ENCODE measurements at regions not wholly inside any gene's neighbourhood (a gene's known extent, or its start where the extent isn't known, plus 50 kb on each side); places are given as distances from the start of the nearest gene placed in this dataset.
"Not testable (repeated sequence)": the region's sequence is repeated elsewhere in the genome, so short reads cannot be mapped to it uniquely, and the experiment has no call there.

DNA sequence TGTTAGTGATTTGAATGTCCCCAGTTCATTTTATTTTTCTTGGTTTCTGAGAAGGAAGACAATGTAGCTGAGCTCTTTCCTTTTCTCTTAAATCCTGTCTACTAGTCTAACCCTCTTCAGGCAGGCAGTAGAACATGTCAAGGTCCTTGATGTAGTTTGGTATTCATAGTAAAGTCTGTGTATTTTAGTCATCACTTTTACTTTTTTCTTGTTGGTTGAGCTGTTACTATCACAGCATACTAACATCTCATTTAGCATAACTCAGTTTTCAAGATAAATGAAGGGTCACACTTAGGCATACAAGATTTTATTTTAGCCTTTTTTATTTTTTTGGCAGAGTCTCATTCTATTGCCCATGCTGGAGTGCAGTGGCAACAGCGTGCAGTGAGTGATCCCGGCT lies 70.5 kb downstream of the KPNA2 start:
- TF ChIP-seq, protein P1, sequence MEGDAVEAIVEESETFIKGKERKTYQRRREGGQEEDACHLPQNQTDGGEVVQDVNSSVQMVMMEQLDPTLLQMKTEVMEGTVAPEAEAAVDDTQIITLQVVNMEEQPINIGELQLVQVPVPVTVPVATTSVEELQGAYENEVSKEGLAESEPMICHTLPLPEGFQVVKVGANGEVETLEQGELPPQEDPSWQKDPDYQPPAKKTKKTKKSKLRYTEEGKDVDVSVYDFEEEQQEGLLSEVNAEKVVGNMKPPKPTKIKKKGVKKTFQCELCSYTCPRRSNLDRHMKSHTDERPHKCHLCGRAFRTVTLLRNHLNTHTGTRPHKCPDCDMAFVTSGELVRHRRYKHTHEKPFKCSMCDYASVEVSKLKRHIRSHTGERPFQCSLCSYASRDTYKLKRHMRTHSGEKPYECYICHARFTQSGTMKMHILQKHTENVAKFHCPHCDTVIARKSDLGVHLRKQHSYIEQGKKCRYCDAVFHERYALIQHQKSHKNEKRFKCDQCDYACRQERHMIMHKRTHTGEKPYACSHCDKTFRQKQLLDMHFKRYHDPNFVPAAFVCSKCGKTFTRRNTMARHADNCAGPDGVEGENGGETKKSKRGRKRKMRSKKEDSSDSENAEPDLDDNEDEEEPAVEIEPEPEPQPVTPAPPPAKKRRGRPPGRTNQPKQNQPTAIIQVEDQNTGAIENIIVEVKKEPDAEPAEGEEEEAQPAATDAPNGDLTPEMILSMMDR (conservative IDR thresholded peaks at IDR 0.05; ENCODE audit: low read depth, low read length) = no peak

DNA sequence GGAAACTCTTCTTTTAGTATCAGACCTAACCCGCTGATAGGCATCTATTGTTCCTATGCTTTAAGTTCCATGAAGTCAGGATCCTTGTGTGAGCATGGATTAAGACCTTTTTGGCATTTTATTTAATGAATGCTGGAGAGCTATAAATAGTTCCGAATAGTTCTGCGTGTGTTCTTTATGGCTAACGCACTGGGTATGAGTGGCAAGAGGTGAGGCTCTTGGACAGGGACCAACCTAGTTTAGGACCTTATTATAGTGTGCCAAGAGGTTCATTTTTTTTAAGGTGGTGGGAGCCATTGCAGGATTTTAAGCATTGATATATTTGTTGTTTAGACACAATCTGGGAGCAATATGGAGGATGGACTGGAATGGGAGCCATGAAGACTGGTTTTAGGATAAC lies 71.8 kb downstream of the KPNA2 start:
- DNase-seq (ENCODE audit: low read depth) = no peak
- TF ChIP-seq, protein P1 (conservative IDR thresholded peaks at IDR 0.05; ENCODE audit: low read depth, low read length) = no peak
- H3K4me3 ChIP-seq (ENCODE audit: low read length) = no peak overlapping the region

More for the DNA sequence above, 70.5 kb downstream of the KPNA2 start:
- H3K4me3 ChIP-seq (ENCODE audit: low read length) = no peak overlapping the region
- no peak for DNase-seq (ENCODE audit: low read depth)

DNA sequence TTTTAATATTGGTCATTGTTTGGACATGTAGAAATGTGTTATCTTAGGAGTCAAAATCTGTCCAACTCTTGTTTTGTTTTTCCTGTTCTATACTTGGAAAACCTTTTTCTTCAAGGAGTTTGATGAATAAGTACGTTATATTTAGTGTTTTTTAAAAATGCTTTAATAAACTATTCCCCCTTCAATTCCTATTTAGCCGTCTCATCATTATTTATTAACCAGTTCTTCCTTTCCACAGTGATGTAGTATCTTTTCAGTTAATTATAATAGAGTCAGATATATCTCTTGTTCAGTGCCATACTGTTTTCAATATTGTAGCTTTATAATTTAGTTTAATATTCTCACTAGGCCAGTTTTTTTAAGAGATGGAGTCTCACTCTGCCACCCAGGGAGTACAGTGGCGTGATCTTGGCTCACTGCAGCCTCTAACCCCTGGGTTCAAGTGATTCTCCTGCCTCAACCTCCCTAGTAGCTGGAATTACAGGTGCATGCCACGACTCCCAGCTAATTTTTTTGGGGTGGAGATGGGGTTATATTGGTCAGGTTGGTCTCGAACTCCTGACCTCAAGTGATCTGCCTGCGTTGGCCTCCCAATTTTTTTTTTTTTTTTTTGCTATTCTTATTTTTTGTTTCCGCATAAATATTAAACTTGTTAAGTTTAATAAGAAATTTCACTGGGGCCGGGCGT lies 72.9 kb downstream of the KPNA2 start:
- no peak overlapping the region for H3K4me3 ChIP-seq (ENCODE audit: low read length)
- no peak for DNase-seq (ENCODE audit: low read depth)
- TF ChIP-seq, protein P1 (conservative IDR thresholded peaks at IDR 0.05; ENCODE audit: low read depth, low read length) = no peak

DNA sequence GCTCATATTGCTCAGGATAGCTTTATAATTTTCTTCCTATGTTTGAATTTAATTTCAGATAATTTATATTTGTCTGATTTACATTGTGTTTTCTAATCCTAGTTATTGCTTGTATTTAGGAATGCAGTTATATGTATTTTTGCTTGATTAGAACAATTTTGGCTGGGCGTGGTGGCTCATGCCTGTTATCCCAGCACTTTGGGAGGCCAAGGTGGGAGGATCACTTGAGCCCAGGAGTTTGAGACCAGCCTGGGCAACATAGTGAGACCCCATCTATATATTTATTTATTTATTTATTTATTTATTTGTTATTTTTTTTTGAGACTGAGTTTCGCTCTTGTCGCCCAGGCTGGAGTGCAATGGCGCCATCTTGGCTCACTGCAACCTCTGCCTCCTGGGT lies 73.9 kb downstream of the KPNA2 start:
- H3K4me3 ChIP-seq (ENCODE audit: low read length); DNase-seq (ENCODE audit: low read depth): not testable (repeated sequence)

DNA sequence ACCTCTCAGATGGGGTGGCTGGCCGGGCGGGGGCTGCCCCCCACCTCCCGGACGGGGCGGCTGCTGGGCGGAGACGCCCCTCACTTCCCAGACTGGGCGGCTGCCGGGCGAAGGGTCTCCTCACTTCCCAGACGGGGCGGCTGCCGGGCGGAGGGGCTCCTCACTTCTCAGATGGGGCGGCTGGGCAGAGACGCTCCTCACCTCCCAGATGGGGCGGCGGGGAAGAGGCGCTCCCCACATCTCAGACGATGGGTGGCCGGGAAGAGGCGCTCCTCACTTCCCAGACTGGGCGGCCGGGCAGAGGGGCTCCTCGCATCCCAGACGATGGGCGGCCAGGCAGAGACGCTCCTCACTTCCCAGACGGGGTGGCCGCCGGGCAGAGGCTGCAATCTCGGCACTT lies 80.7 kb downstream of the KPNA2 start:
- not testable (repeated sequence) for H3K4me3 ChIP-seq (ENCODE audit: low read length); DNase-seq (ENCODE audit: low read depth)

DNA sequence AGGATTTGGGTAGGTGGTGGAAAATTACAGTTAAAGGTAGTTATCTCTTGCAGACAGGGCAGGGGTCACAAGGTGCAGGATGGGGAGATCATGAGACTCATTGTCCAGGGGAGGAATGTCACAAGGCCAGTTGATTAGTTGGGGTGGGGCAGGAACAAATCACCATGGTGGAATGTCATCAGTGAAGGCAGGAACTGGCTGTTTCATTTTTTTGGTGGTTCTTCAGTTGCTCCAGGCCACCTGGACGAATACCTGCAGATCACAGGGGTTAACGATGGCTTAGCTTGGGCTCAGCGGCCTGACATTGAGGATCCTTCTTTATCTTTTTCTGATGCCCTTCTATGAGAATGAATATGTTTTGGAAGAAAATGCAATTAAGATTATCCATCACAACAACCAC lies 87.1 kb downstream of the KPNA2 start:
- no peak for DNase-seq (ENCODE audit: low read depth)
- TF ChIP-seq, protein P1 (conservative IDR thresholded peaks at IDR 0.05; ENCODE audit: low read depth, low read length) = no peak
- H3K4me3 ChIP-seq (ENCODE audit: low read length) = no peak overlapping the region

DNA sequence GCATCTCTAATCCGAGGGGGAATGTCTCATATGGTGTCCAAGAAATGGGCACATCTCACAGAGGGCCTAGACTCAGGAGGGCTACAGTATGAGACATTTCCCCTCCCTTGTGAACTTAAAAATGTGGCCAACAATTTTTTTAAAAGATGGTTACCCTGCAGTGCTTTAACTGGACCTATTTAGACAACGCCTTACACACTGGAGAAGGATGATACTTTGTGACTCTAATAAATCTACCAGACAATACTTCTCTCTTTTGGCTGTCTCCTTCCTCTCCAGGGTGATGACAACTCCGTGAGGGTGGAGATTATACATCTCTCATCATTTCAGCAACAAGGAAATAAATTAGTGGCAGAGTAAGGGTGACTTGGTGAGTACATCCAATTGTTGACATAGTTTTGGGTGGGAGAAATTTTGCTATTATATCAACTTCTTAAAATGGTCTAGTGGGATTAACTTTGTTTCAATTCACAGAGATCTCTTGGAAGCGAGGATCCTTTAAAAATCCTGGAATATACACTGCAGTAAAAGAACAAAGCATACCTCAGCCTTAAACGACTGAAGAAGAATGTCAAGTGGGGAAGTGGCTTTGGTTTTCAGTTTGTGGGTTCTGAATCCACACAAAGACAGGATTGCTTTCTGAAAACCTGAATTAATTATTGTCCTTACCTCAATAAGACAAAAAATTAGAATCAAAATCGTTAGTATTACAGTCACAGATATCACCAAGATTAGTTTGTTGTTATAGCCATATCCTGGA lies 89.8 kb downstream of the KPNA2 start:
- H3K4me3 ChIP-seq (ENCODE audit: low read length) = no peak overlapping the region
- TF ChIP-seq, protein P1 (conservative IDR thresholded peaks at IDR 0.05; ENCODE audit: low read depth, low read length) = no peak
- DNase-seq (ENCODE audit: low read depth) = no peak

DNA sequence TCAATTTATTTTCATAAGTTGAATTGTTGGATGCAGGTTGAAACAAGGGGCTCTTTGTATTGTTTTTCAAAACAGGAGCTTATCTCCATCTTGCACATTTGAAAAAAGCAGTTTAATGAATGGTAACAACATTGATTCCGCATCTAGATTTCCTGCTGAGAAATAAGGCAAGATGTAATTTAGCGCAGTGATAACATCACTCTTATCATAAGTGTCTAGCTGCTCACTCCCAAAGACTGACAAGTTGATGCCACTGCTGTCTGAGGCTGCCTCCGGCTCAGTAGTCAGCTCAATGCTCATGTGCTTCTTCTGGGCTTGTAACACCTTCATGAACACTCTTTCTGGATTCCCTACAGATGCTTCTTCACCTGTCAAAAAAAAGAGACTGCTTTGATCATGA lies 92.4 kb downstream of the KPNA2 start:
- TF ChIP-seq, protein P1 (conservative IDR thresholded peaks at IDR 0.05; ENCODE audit: low read depth, low read length) = no peak
- no peak for DNase-seq (ENCODE audit: low read depth)
- no peak overlapping the region for H3K4me3 ChIP-seq (ENCODE audit: low read length)
